Sigmoid colon (tissue), 3 donors: ENCODE measurements at regions not wholly inside any gene's neighbourhood (a gene's known extent, or its start where the extent isn't known, plus 50 kb on each side); places are given as distances from the start of the nearest gene placed in this dataset.

ENCODE experiments used
- POLR2A ChIP-seq, 2 donors: fragments of 450-650 bp; IDR thresholded peaks; one replicate each; pipeline ENCODE4 v1.6.1; 2016; ENCODE audit warnings: antibody characterized with exemption in 2 of 2, mild to moderate bottlenecking in 2 of 2, moderate library complexity in 2 of 2
- TF ChIP-seq, protein P1 (sequence below), 4 experiments: fragments of 450-650 bp in 3 of 4; fragments of 200-600 bp in 1 of 4; IDR thresholded peaks; one replicate each; pipeline ENCODE4 v1.5.1; 2016 to 2019; ENCODE audit warnings: antibody characterized with exemption in 4 of 4, mild to moderate bottlenecking in 3 of 4, moderate library complexity in 2 of 4

- TF ChIP-seq POLR2A (IDR thresholded peaks at IDR 0.05) = no peak
- TF ChIP-seq, protein P1, sequence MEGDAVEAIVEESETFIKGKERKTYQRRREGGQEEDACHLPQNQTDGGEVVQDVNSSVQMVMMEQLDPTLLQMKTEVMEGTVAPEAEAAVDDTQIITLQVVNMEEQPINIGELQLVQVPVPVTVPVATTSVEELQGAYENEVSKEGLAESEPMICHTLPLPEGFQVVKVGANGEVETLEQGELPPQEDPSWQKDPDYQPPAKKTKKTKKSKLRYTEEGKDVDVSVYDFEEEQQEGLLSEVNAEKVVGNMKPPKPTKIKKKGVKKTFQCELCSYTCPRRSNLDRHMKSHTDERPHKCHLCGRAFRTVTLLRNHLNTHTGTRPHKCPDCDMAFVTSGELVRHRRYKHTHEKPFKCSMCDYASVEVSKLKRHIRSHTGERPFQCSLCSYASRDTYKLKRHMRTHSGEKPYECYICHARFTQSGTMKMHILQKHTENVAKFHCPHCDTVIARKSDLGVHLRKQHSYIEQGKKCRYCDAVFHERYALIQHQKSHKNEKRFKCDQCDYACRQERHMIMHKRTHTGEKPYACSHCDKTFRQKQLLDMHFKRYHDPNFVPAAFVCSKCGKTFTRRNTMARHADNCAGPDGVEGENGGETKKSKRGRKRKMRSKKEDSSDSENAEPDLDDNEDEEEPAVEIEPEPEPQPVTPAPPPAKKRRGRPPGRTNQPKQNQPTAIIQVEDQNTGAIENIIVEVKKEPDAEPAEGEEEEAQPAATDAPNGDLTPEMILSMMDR (IDR thresholded peaks at IDR 0.05) = no peak
Observed at GRCh38 chr14:30209136-30209535, 281.5 kb upstream of the PRKD1 start.
